ENCODE measurements at regions not wholly inside any gene's neighbourhood (a gene's known extent, or its start where the extent isn't known, plus 50 kb on each side); places are given as distances from the start of the nearest gene placed in this dataset.

GRCh38 chr20:58094698-58095097 lies 133.8 kb downstream of the ANKRD60 start:
- Histone ChIP-seq H3K4me3 (no peak overlapping the region), H3K4me1 (no peaks in the 10 kb centered on the region), H3K27me3 (ENCODE audit: low read depth) (no peaks in the 10 kb centered on the region), H3K9me3 (no peaks in the 10 kb centered on the region), H3K27ac (no peak overlapping the region), H3K36me3 (no peaks in the 10 kb centered on the region)
- ATAC-seq = no peak
- intact Hi-C loops (cut with DNase I) = no loop called here
- DNase-seq = no peak
- TF ChIP-seq CTCF (IDR thresholded peaks at IDR 0.05) = no peak

- no peak for TF ChIP-seq CTCF (IDR thresholded peaks at IDR 0.05)
- DNase-seq (no peak), ATAC-seq (no peak)
- H3K27ac ChIP-seq = no peak overlapping the region
- H3K36me3 ChIP-seq = no peaks in the 10 kb centered on the region
- intact Hi-C loops (cut with DNase I) = no loop called here
- H3K9me3 ChIP-seq = no peaks in the 10 kb centered on the region
- H3K27me3 ChIP-seq (ENCODE audit: low read depth) = no peaks in the 10 kb centered on the region
- H3K4me3 ChIP-seq = no peak overlapping the region
- no peaks in the 10 kb centered on the region for H3K4me1 ChIP-seq
Observed at GRCh38 chr20:58094160-58094559, 134.3 kb downstream of the ANKRD60 start.

- Histone ChIP-seq H3K27ac (no peak overlapping the region), H3K4me3 (no peak overlapping the region), H3K4me1 (no peaks in the 10 kb centered on the region), H3K27me3 (ENCODE audit: low read depth) (no peaks in the 10 kb centered on the region), H3K9me3 (no peaks in the 10 kb centered on the region), H3K36me3 (no peaks in the 10 kb centered on the region)
- no peak for TF ChIP-seq CTCF (IDR thresholded peaks at IDR 0.05)
- intact Hi-C loops (cut with DNase I) = no loop called here
- DNase-seq = no peak
- ATAC-seq = no peak
Observed at GRCh38 chr20:58092871-58093270, 135.6 kb downstream of the ANKRD60 start.

GRCh38 chr20:58092353-58092752 lies 136.1 kb downstream of the ANKRD60 start:
- Histone ChIP-seq H3K36me3 (no peaks in the 10 kb centered on the region), H3K9me3 (no peaks in the 10 kb centered on the region), H3K27ac (no peak overlapping the region), H3K27me3 (ENCODE audit: low read depth) (no peaks in the 10 kb centered on the region), H3K4me1 (no peaks in the 10 kb centered on the region), H3K4me3 (no peak overlapping the region)
- DNase-seq (no peak), ATAC-seq (no peak)
- no peak for TF ChIP-seq CTCF (IDR thresholded peaks at IDR 0.05)
- intact Hi-C loops (cut with DNase I) = no loop called here

- no peaks in the 10 kb centered on the region for H3K9me3 ChIP-seq
- no peaks in the 10 kb centered on the region for H3K36me3 ChIP-seq
- DNase-seq = no peak
- no peak overlapping the region for H3K4me3 ChIP-seq
- no peaks in the 10 kb centered on the region for H3K4me1 ChIP-seq
- ATAC-seq = no peak
- no peak for TF ChIP-seq CTCF (IDR thresholded peaks at IDR 0.05)
- intact Hi-C loops (cut with DNase I) = no loop called here
- H3K27ac ChIP-seq = no peak overlapping the region
- H3K27me3 ChIP-seq (ENCODE audit: low read depth) = no peaks in the 10 kb centered on the region
Observed at GRCh38 chr20:58091810-58092209, 136.6 kb downstream of the ANKRD60 start.

GRCh38 chr20:58090161-58090560 lies 138.3 kb downstream of the ANKRD60 start:
- no peaks in the 10 kb centered on the region for H3K36me3 ChIP-seq
- H3K27ac ChIP-seq = no peak overlapping the region
- H3K4me1 ChIP-seq = no peaks in the 10 kb centered on the region
- ATAC-seq = no peak
- no peaks in the 10 kb centered on the region for H3K9me3 ChIP-seq
- no peak for DNase-seq
- no peak overlapping the region for H3K4me3 ChIP-seq
- no peak for TF ChIP-seq CTCF (IDR thresholded peaks at IDR 0.05)
- intact Hi-C loops (cut with DNase I) = no loop called here
- no peaks in the 10 kb centered on the region for H3K27me3 ChIP-seq (ENCODE audit: low read depth)
